Hypothalamus (tissue), 51 donors: ENCODE measurements at regions not wholly inside any gene's neighbourhood (a gene's known extent, or its start where the extent isn't known, plus 50 kb on each side); places are given as distances from the start of the nearest gene placed in this dataset.
A peak's percentile ranks its signal among the peaks of the same experiment; 100 is the strongest.

Source experiments
- DNase-seq, 51 donors: peaks; one replicate each; lab custom pipeline; 2025; lab: John Stamatoyannopoulos, UW

- DNase-seq: no peak
Observed at GRCh38 chr1:40914927-40915569, 52.9 kb upstream of the CITED4 start.

DNA sequence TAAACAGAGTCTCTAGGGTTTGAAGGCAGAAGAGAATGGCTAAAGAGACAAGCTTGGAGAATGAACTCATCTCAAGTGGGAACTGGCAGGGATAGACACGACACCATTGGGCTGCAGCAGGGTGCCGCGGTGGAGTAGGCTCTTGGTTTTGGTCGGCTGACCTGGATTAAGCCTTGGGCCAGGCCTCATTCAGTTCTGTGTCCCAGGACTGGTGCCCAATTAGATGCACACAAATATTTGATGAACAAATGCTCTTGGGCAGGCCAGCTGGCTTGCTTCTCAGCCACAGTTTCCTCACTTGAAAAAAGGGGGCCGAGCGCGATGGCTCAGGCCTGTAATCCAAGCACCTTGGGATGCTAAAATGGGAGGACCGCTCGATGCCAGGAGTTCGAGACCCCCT is 53.4 kb upstream of the CITED4 start:
- DNase-seq: peak in 10 of 51 donors; percentile 3 to 68 (median 20)

GRCh38 chr1:40917995-40918711 is 56.0 kb upstream of the CITED4 start:
- no peak for DNase-seq

DNA sequence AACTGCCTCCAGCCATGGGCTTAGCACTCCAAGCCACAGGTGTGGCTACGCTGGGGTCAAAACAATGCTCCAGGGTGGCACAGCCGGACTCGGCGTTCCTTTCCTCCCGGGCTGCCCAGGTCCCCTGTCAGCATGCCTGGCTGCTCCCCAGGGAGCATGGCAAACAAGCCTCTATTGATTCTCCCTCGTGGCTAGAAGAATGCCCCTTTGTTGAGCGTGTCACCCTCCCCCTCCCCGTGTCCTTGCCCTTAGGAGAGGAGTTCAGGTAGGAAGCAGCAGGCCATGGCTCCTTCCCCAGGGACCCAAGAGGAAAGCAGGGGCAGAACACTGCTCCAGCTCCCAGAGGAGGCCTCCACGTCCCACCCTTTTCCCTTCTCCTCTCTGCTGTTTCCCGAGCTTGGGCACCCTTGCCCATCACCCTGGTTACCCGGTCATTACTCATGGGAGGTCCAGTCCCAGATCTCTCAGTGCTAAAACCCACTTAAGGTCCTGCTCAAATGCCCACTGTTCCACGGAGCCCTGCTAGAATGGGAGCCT is 57.4 kb upstream of the CITED4 start:
- DNase-seq: peak in 46 of 51 donors; percentile 9 to 90 (median 62)

GRCh38 chr1:40921522-40921921 is 58.0 kb upstream of the CTPS1 start:
- no peak for DNase-seq

DNA sequence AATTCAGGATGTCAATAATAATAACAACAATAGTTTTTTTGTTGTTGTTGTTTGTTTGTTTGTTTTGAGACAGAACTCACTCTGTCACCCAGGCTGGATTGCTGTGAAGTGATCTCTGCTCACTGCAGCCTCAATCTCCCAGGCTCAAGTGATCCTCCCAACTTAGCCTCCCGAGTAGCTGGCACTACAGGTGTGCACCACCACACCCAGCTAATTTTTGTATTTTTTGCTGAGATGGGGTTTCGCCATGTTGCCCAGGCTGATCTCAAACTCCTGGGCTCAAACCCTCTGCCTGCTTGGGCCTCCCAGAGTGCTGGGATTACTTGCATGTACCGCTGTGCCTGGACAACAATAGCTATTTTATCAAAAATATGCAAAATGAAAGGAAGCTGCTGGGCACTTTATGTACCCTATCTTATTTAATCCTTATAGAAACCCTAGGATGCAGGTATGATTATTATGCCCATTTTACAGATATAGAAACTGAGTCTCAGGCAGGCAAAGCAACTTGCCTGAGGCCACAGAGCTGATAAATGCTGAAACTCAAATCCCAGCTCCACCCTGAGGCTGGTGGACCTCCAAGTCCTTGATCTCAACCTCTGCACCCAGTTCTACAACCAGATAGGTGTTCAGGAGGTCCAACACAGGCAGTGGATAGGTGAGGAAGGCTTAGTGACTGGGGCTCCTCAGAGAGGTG is 57.4 kb upstream of the CTPS1 start:
- DNase-seq: no peak

DNA sequence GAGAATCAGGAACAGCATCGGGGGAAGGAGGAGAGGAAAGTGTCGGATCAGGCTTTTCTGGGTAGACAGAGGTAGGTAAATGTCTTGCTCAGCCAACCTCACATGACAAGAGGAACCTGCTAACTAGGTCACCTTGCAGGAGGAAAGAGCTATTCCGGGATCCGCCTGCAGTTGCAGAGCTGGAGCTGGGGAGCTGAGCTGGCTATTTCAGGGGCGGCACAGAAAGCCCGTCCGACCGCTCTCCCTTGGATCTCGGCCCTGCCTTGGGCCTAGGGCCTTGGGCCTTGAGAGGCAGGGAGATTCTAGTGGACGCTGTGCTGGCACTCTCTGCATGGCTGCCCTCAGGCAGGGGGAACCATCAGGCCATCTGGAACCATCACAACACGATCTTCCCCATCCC is 56.5 kb upstream of the CTPS1 start:
- DNase-seq: peak in 1 of 51 donors; percentile 11

- DNase-seq: no peak
Observed at GRCh38 chr1:40923511-40924020, 55.9 kb upstream of the CTPS1 start.

DNA sequence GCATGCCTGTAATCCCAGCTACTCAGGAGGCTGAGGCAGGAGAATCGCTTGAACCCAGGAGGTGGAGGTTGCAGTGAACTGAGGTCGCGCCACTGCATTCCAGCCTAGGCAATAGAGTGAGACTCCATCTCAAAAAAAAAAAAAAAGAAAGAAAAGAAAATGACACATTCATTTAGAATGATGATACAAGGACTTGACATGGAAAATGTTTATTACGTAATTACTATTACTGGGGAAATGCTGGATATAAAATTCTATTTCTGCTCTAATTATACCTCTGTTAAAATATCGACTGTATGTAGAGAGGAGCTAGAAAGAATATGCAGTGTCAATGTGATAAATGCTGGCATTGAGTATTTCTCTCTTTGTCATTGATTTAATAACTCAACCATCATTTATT is 54.7 kb upstream of the CTPS1 start:
- no peak for DNase-seq

GRCh38 chr1:40925834-40926410 is 53.6 kb upstream of the CTPS1 start:
- no peak for DNase-seq

GRCh38 chr1:40926441-40926840 is 53.1 kb upstream of the CTPS1 start:
- DNase-seq: no peak

- no peak for DNase-seq
Observed at GRCh38 chr1:40927781-40928180, 51.7 kb upstream of the CTPS1 start.

- DNase-seq: no peak
Observed at GRCh38 chr1:40928699-40929098, 50.8 kb upstream of the CTPS1 start.

DNA sequence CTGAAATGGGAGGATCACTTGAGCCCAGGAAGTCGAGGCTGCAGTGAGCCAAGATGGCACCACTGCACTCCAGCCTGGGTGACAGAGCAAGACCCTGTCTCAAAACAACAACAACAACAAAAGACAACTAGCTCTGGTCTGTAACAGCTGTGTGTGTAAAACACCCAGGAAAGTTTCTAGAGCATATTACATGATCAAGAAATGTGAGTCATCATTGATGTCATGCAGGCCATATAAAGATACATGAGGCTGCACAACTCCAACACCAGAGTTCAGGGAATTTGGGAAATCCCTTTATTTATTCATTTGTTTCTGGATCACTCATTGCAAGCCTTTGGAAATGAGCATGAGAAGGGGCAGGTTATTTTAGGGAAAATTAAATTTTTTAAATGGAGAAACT is 50.3 kb upstream of the CTPS1 start:
- no peak for DNase-seq
